HG02973 (cell line): ENCODE measurements at regions not wholly inside any gene's neighbourhood (a gene's known extent, or its start where the extent isn't known, plus 50 kb on each side); places are given as distances from the start of the nearest gene placed in this dataset.

Experiments used
- ATAC-seq: cut with Tn5 transposase; IDR thresholded peaks from one replicate; pipeline ENCODE4 v1.9.1; 2021; ENCODE audit warnings: moderate library complexity; ENCODE audit not compliant: unreplicated experiment

DNA sequence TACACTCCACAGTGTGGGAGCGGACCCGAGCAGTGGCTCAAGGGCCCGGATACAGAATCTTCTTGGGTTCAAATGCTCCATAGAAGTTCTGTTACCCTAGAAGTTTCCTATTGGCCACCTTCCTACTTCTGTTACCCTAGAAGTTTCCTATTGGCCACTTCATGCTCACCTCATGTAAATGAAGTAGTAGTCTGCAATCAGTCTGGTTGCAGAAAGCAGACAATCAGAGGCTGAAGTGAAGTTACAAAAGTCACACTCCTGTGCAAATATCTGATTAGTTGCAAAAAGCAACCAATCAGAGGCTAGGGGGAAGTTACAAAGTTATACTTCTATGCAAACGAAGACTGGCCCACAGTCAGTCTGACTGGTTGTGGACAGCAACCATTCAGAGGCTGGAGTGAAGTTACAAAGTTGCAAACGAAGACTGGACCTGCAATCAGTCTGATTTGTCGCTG lies 77.8 kb upstream of the CPNE8 start:
- ATAC-seq = no peak

DNA sequence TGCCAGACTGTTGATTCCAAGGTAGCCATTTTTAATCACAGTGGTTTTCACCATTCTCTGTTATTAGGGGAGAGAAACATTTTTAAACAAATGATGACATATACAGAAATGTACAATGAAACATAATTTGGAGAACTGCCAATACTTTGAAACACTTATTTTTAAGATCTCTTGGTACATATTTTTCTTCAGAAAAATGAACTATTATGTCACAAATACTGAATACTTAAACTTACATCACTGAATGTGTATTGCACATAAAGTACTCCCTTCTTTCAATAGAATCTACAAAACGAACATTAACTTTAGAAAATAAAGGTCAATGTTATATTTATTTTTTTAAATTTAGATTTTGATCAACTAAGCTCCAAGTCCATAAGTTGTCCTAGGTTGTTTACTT lies 71.7 kb upstream of the CPNE8 start:
- ATAC-seq = no peak

DNA sequence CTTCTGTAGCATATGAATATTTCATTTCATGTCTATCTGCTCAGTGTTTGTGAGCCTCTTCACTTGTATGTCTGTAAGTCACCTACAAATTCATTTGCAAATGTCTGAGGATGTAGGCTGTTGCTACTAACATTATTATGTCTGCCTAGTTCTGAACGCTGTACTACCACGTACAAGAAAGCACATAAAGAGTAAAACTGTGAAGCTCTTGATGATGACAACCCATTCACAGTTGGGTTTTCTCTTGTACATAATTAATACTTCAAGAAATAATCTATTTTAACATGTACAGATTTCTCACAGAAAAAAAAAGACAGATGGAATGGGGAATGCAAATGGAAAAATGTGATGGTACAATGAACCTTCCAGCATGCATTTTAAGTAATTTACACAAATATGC lies 64.3 kb upstream of the CPNE8 start:
- ATAC-seq = no peak

DNA sequence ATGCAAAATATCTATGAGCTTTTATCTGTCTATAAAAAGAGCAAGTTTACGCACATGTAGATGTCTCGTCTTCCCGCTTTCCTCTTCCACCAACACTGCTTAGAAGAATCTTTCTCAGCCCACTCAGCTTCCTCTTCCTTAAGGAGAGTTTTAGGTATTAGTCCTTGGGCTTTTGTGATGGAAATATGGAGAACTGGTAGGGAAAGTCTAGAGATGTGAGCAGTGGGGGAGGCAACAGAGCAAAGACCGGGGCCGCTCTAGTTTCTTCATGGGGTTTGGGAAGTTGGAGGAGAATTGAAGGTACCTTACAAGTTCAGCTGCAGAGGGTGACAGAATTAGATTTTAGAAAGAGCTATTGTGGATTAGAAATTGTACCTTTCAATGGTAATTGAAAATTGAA lies 56.3 kb upstream of the CPNE8 start:
- no peak for ATAC-seq

DNA sequence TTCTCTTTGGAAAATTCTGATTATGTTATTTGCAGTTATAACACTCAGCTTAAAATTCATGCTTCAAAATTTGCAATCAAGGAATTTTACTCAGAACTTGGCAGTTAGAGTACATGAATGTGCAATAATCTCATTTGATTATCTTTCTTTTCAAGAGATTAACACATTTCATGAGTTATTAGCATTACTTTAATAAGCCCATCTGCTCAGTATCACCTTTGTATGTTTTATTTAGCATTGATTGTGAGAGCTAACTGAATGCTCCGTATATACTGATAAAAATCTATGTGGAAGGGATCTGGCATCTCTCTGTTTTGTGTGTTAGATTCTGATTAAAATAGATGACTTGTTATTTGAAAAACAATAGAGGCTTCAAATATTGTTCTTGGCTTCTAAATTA lies 55.6 kb upstream of the CPNE8 start:
- ATAC-seq = no peak

DNA sequence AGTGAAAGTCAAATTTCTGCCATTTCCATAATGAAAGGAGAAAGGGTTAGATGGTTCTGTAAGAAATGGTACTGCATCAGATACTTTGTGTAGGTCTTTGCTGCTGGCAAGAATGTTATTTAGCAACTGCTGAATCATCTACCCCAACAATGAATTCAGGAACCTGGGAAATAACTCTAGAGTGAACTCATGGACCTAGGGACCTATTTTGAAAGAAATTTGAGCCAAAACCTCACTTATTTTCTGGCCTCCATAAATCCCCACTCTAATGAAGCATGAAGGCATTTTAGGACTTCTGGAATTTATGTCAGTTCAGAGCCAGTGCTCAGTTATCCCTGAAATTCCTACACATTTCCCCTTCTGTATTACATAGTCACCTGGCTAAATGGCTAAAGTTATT lies 50.9 kb upstream of the CPNE8 start:
- ATAC-seq = no peak
